SK-N-SH (cell line): ENCODE measurements at regions not wholly inside any gene's neighbourhood (a gene's known extent, or its start where the extent isn't known, plus 50 kb on each side); places are given as distances from the start of the nearest gene placed in this dataset.

ENCODE experiments used
- CTCF ChIA-PET: fragments of 300-600, 350-600 bp; formaldehyde crosslinking; extraction: SDS; loops from one replicate; lab custom pipeline; 2021; lab: Yijun Ruan, JAX
- POLR2A ChIA-PET: fragments of 350-600 bp; sonication (Branson Sonifier 250); formaldehyde crosslinking; extraction: SDS; loops from one replicate; lab custom pipeline; 2020; ENCODE audit warnings: antibody characterized with exemption, inconsistent platforms; lab: Yijun Ruan, JAX
- DNase-seq: peaks from one replicate; pipeline ENCODE4 v3.0.0; 2012
- H2AFZ ChIP-seq: fragments of 200-600 bp; sonication (generic); 2 replicates; pipeline ENCODE4 v1.8.1; 2016; ENCODE audit warnings: antibody characterized with exemption, mild to moderate bottlenecking, low read depth
- H3F3A ChIP-seq: fragments of 200-600 bp; sonication (generic); replicated peaks from 2 replicates; pipeline ENCODE3; 2016; ENCODE audit warnings: antibody characterized with exemption, mild to moderate bottlenecking; ENCODE audit not compliant: insufficient read depth
- H3K27ac ChIP-seq, 2 experiments: fragments of 200-500 bp in 1 of 2; fragments of 200-600 bp in 1 of 2; sonication (Bioruptor generic) in 1 of 2; sonication (generic), shearing (Covaris generic) in 1 of 2; 2 replicates each; pipeline versions ENCODE4 v1.5.1 to v1.6.1; 2014 to 2016; ENCODE audit warnings: low read depth in 2 of 2, inconsistent platforms in 1 of 2, low read length in 1 of 2, mild to moderate bottlenecking in 1 of 2, mixed read lengths in 1 of 2
- H3K27me3 ChIP-seq: fragments of 200-600 bp; sonication (generic), shearing (Covaris generic); 2 replicates; pipeline ENCODE4 v1.6.1; 2016; ENCODE audit warnings: mixed run types; ENCODE audit not compliant: insufficient read depth
- H3K36me3 ChIP-seq, 2 experiments: fragments of 200-500 bp in 1 of 2; fragments of 200-600 bp in 1 of 2; sonication (Bioruptor generic) in 1 of 2; sonication (generic) in 1 of 2; replicated peaks in 1 of 2; 2 replicates each; pipeline versions ENCODE3 to v1.5.1; 2014 to 2016; ENCODE audit warnings: low read length in 1 of 2, mild to moderate bottlenecking in 1 of 2; ENCODE audit not compliant: insufficient read depth in 2 of 2, control insufficient read depth in 1 of 2
- H3K4me1 ChIP-seq, 2 experiments: fragments of 200-500 bp in 1 of 2; fragments of 200-600 bp in 1 of 2; sonication (Bioruptor generic) in 1 of 2; sonication (generic), shearing (Covaris generic) in 1 of 2; 2 replicates each; pipeline versions ENCODE4 v1.5.1 to v1.6.1; 2014 to 2016; ENCODE audit warnings: low read depth in 1 of 2, low read length in 1 of 2, mixed run types in 1 of 2; ENCODE audit not compliant: insufficient read depth in 2 of 2, control insufficient read depth in 1 of 2
- H3K4me2 ChIP-seq: fragments of 200-600 bp; sonication (generic), shearing (Covaris generic); 2 replicates; pipeline ENCODE4 v1.6.1; 2017; ENCODE audit warnings: mixed run types
- H3K4me3 ChIP-seq, 2 experiments: fragments of 200-500 bp in 1 of 2; fragments of 200-600 bp in 1 of 2; sonication (Bioruptor generic) in 1 of 2; sonication (generic), shearing (Covaris generic) in 1 of 2; 2 replicates each; pipeline versions ENCODE4 v1.5.1 to v1.8.1; 2014 to 2016; ENCODE audit warnings: low read depth in 2 of 2, inconsistent platforms in 1 of 2, low read length in 1 of 2, mild to moderate bottlenecking in 1 of 2, mixed read lengths in 1 of 2, moderate library complexity in 1 of 2
- H3K79me2 ChIP-seq: fragments of 200-600 bp; sonication (generic); 2 replicates; pipeline ENCODE4 v1.8.1; 2017; ENCODE audit warnings: mild to moderate bottlenecking; ENCODE audit not compliant: insufficient read depth
- H3K9ac ChIP-seq: fragments of 200-600 bp; sonication (generic); 2 replicates; pipeline ENCODE4 v1.6.1; 2017; ENCODE audit warnings: mixed run types
- H3K9me2 ChIP-seq: fragments of 200-600 bp; sonication (generic); 2 replicates; pipeline ENCODE4 v1.6.1; 2017; ENCODE audit warnings: mixed run types
- H3K9me3 ChIP-seq: fragments of 200-600 bp; sonication (generic); 2 replicates; pipeline ENCODE4 v1.6.1; 2017; ENCODE audit warnings: mixed run types, mild to moderate bottlenecking, moderate library complexity
- H4K20me1 ChIP-seq: fragments of 200-600 bp; sonication (generic); 2 replicates; pipeline ENCODE4 v1.6.1; 2017; ENCODE audit warnings: mild to moderate bottlenecking, mixed run types; ENCODE audit not compliant: insufficient read depth
- ELF1 ChIP-seq: IDR thresholded peaks from 2 replicates; pipeline ENCODE4 v1.4.0; 2012
- EZH2phosphoT487 ChIP-seq: fragments of 200-600 bp; sonication (generic); IDR thresholded peaks from 2 replicates; pipeline ENCODE4 v1.6.1; 2017; ENCODE audit warnings: low read depth, mixed run types, mild to moderate bottlenecking, antibody characterized with exemption, moderate library complexity, borderline replicate concordance
- FOXJ3 ChIP-seq: sonication (generic); formaldehyde crosslinking; IDR thresholded peaks from 2 replicates; pipeline ENCODE4 v1.5.1; 2020; ENCODE audit warnings: mild to moderate bottlenecking, missing genetic modification reagents
- MXI1 ChIP-seq: IDR thresholded peaks from 2 replicates; pipeline ENCODE4 v1.6.1; 2012; ENCODE audit warnings: mild to moderate bottlenecking, low read depth, low read length, improper control_type of control experiment
- POLR2AphosphoS5 ChIP-seq: IDR thresholded peaks from 2 replicates; pipeline ENCODE4 v1.6.1; 2012; ENCODE audit warnings: low read depth, low read length
- RAD21 ChIP-seq: IDR thresholded peaks from 2 replicates; pipeline ENCODE4 v1.6.1; 2012; ENCODE audit warnings: mild to moderate bottlenecking, low read length
- SIN3A ChIP-seq: IDR thresholded peaks from 2 replicates; pipeline ENCODE4 v1.6.1; 2012; ENCODE audit warnings: low read depth, mild to moderate bottlenecking, low read length, moderate library complexity, borderline replicate concordance
- SMC3 ChIP-seq: IDR thresholded peaks from 2 replicates; pipeline ENCODE4 v1.6.1; 2012; ENCODE audit warnings: low read depth, low read length, improper control_type of control experiment
- TAF1 ChIP-seq: IDR thresholded peaks from 2 replicates; pipeline ENCODE4 v1.6.1; 2012; ENCODE audit warnings: low read depth, mild to moderate bottlenecking, low read length, moderate library complexity, borderline replicate concordance
- USF1 ChIP-seq: IDR thresholded peaks from 2 replicates; pipeline ENCODE4 v1.4.0; 2012; ENCODE audit warnings: low read depth, borderline replicate concordance
- YY1 ChIP-seq: IDR thresholded peaks from 2 replicates; pipeline ENCODE4 v1.4.0; 2012; ENCODE audit warnings: low read depth, mild to moderate bottlenecking
- WGBS: methylation state at CpG from one replicate; pipeline ENCODE4 v1.1.6; 2017; ENCODE audit warnings: low lambda C conversion rate; 5-methylcytosine and 5-hydroxymethylcytosine counted together
- TF ChIP-seq, protein P1 (sequence below): IDR thresholded peaks from 2 replicates; pipeline ENCODE4 v1.4.0; 2012; ENCODE audit warnings: low read depth
- TF ChIP-seq, protein P2 (sequence below): IDR thresholded peaks from 2 replicates; pipeline ENCODE4 v1.6.1; 2012; ENCODE audit warnings: mild to moderate bottlenecking, low read depth, low read length, moderate library complexity
- TF ChIP-seq, protein P3 (sequence below): fragments of 150-350 bp; IDR thresholded peaks from 2 replicates; pipeline ENCODE4 v1.6.1; 2016; ENCODE audit warnings: mild to moderate bottlenecking, low read depth, low read length
- TF ChIP-seq, protein P4 (sequence below): IDR thresholded peaks from 2 replicates; pipeline ENCODE4 v1.4.0; 2012; ENCODE audit warnings: low read depth, borderline replicate concordance
- TF ChIP-seq, protein P5 (sequence below): fragments of 200-600 bp; sonication (generic); IDR thresholded peaks from 2 replicates; pipeline ENCODE4 v1.6.1; 2017; ENCODE audit warnings: antibody characterized with exemption, mild to moderate bottlenecking, moderate library complexity

DNA sequence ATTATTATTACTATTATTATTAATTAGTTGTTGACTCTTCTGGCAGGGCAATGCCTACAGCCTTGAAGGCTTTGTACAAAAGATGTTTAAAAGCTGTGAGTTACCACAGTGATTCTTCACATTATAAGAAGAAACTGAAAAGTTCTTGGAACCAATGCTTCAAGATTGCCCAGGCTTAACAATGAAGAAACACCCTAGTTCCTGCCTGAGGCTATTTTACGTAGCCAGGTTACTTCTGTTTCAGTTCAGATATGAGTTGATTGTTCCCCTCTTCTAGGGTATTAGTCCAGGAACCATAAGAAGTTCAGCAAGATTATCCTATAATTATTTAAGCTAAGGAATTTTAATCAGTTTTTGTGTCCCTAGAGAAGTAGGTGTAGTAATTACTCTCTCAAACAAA lies 154.6 kb upstream of the CDH12 start:
- 10% methylated on average over 1 of the region's 1 CpG for WGBS
- Histone ChIP-seq H3K4me1 (no peaks in the 10 kb centered on the region), H3F3A (no peaks in the 10 kb centered on the region), H3K36me3 (no peaks in the 10 kb centered on the region), H3K4me3 (no peak overlapping the region), H3K4me2 (no peak overlapping the region), H3K27ac (no peak overlapping the region), H3K79me2 (no peaks in the 10 kb centered on the region), H3K27me3 (0 out of 2 replicates have a peak, but pooled peaks cover 6% of the 10 kb centered on the region), H4K20me1 (no peaks in the 10 kb centered on the region), H2AFZ (no peak overlapping the region), H3K9me2 (no peaks in the 10 kb centered on the region; the same call in 1 of the 2 replicates), H3K9ac (no peak overlapping the region), H3K9me3 (peaks cover 2% of the 10 kb centered on the region; the same call in 1 of the 2 replicates)
- ChIA-PET CTCF (no interaction called here), POLR2A (no interaction called here)
- TF ChIP-seq YY1: no peak
- no peak for TF ChIP-seq RAD21
- TF ChIP-seq SMC3: no peak
- no peak for TF ChIP-seq MXI1
- no peak for TF ChIP-seq FOXJ3 (CRISPR knock-in tag)
- TF ChIP-seq POLR2AphosphoS5: no peak
- no peak for TF ChIP-seq USF1
- TF ChIP-seq EZH2phosphoT487: no peak
- TF ChIP-seq, protein P1, sequence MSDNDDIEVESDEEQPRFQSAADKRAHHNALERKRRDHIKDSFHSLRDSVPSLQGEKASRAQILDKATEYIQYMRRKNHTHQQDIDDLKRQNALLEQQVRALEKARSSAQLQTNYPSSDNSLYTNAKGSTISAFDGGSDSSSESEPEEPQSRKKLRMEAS: no peak
- TF ChIP-seq, protein P2, sequence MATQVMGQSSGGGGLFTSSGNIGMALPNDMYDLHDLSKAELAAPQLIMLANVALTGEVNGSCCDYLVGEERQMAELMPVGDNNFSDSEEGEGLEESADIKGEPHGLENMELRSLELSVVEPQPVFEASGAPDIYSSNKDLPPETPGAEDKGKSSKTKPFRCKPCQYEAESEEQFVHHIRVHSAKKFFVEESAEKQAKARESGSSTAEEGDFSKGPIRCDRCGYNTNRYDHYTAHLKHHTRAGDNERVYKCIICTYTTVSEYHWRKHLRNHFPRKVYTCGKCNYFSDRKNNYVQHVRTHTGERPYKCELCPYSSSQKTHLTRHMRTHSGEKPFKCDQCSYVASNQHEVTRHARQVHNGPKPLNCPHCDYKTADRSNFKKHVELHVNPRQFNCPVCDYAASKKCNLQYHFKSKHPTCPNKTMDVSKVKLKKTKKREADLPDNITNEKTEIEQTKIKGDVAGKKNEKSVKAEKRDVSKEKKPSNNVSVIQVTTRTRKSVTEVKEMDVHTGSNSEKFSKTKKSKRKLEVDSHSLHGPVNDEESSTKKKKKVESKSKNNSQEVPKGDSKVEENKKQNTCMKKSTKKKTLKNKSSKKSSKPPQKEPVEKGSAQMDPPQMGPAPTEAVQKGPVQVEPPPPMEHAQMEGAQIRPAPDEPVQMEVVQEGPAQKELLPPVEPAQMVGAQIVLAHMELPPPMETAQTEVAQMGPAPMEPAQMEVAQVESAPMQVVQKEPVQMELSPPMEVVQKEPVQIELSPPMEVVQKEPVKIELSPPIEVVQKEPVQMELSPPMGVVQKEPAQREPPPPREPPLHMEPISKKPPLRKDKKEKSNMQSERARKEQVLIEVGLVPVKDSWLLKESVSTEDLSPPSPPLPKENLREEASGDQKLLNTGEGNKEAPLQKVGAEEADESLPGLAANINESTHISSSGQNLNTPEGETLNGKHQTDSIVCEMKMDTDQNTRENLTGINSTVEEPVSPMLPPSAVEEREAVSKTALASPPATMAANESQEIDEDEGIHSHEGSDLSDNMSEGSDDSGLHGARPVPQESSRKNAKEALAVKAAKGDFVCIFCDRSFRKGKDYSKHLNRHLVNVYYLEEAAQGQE: no peak
- no peak for TF ChIP-seq SIN3A
- TF ChIP-seq, protein P3, sequence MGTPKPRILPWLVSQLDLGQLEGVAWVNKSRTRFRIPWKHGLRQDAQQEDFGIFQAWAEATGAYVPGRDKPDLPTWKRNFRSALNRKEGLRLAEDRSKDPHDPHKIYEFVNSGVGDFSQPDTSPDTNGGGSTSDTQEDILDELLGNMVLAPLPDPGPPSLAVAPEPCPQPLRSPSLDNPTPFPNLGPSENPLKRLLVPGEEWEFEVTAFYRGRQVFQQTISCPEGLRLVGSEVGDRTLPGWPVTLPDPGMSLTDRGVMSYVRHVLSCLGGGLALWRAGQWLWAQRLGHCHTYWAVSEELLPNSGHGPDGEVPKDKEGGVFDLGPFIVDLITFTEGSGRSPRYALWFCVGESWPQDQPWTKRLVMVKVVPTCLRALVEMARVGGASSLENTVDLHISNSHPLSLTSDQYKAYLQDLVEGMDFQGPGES: no peak
- no peak for TF ChIP-seq TAF1
- TF ChIP-seq, protein P4, sequence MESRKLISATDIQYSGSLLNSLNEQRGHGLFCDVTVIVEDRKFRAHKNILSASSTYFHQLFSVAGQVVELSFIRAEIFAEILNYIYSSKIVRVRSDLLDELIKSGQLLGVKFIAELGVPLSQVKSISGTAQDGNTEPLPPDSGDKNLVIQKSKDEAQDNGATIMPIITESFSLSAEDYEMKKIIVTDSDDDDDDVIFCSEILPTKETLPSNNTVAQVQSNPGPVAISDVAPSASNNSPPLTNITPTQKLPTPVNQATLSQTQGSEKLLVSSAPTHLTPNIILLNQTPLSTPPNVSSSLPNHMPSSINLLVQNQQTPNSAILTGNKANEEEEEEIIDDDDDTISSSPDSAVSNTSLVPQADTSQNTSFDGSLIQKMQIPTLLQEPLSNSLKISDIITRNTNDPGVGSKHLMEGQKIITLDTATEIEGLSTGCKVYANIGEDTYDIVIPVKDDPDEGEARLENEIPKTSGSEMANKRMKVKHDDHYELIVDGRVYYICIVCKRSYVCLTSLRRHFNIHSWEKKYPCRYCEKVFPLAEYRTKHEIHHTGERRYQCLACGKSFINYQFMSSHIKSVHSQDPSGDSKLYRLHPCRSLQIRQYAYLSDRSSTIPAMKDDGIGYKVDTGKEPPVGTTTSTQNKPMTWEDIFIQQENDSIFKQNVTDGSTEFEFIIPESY: no peak
- TF ChIP-seq, protein P5, sequence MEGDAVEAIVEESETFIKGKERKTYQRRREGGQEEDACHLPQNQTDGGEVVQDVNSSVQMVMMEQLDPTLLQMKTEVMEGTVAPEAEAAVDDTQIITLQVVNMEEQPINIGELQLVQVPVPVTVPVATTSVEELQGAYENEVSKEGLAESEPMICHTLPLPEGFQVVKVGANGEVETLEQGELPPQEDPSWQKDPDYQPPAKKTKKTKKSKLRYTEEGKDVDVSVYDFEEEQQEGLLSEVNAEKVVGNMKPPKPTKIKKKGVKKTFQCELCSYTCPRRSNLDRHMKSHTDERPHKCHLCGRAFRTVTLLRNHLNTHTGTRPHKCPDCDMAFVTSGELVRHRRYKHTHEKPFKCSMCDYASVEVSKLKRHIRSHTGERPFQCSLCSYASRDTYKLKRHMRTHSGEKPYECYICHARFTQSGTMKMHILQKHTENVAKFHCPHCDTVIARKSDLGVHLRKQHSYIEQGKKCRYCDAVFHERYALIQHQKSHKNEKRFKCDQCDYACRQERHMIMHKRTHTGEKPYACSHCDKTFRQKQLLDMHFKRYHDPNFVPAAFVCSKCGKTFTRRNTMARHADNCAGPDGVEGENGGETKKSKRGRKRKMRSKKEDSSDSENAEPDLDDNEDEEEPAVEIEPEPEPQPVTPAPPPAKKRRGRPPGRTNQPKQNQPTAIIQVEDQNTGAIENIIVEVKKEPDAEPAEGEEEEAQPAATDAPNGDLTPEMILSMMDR: no peak
- no peak for TF ChIP-seq ELF1
- no peak for DNase-seq
